DND-41 (cell line): ENCODE measurements at regions not wholly inside any gene's neighbourhood (a gene's known extent, or its start where the extent isn't known, plus 50 kb on each side); places are given as distances from the start of the nearest gene placed in this dataset.

ENCODE experiments used
- EZH2 ChIP-seq: IDR thresholded peaks from 3 replicates; pipeline ENCODE4 v1.6.1; 2012; ENCODE audit warnings: borderline replicate concordance, low read depth, mild to moderate bottlenecking, moderate library complexity, low read length, inconsistent platforms; ENCODE audit not compliant: severe bottlenecking
- TF ChIP-seq, protein P1 (sequence below): IDR thresholded peaks from 2 replicates; pipeline ENCODE4 v1.5.1; 2012; ENCODE audit warnings: borderline replicate concordance, low read length, moderate library complexity, mild to moderate bottlenecking; ENCODE audit not compliant: poor library complexity, severe bottlenecking; ENCODE audit errors: extremely low read depth

GRCh38 chr4:81990211-81990610 lies 383.6 kb downstream of the HNRNPD start:
- TF ChIP-seq, protein P1, sequence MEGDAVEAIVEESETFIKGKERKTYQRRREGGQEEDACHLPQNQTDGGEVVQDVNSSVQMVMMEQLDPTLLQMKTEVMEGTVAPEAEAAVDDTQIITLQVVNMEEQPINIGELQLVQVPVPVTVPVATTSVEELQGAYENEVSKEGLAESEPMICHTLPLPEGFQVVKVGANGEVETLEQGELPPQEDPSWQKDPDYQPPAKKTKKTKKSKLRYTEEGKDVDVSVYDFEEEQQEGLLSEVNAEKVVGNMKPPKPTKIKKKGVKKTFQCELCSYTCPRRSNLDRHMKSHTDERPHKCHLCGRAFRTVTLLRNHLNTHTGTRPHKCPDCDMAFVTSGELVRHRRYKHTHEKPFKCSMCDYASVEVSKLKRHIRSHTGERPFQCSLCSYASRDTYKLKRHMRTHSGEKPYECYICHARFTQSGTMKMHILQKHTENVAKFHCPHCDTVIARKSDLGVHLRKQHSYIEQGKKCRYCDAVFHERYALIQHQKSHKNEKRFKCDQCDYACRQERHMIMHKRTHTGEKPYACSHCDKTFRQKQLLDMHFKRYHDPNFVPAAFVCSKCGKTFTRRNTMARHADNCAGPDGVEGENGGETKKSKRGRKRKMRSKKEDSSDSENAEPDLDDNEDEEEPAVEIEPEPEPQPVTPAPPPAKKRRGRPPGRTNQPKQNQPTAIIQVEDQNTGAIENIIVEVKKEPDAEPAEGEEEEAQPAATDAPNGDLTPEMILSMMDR = no peak
- no peak for TF ChIP-seq EZH2
